Lower lobe of right lung (tissue), 2 donors: ENCODE measurements at regions not wholly inside any gene's neighbourhood (a gene's known extent, or its start where the extent isn't known, plus 50 kb on each side); places are given as distances from the start of the nearest gene placed in this dataset.

ENCODE experiments used
- ATAC-seq, 2 donors: fragments of 200-7000 bp; cut with Tn5 transposase; one replicate each; pipeline ENCODE4 v1.9.1; 2020 to 2022; ENCODE audit warnings: mild to moderate bottlenecking in 2 of 2, moderate library complexity in 2 of 2
- DNase-seq: peaks from one replicate; pipeline ENCODE4 v3.0.0-alpha.2; 2020
- H3K27ac ChIP-seq: fragments of 200-600 bp; one replicate; pipeline ENCODE4 v1.8.0; 2022
- H3K27me3 ChIP-seq: fragments of 200-600 bp; one replicate; pipeline ENCODE4 v1.8.0; 2022; ENCODE audit warnings: low read depth
- H3K36me3 ChIP-seq: fragments of 200-600 bp; one replicate; pipeline ENCODE4 v1.8.0; 2022; ENCODE audit warnings: mild to moderate bottlenecking
- H3K4me1 ChIP-seq: fragments of 200-600 bp; one replicate; pipeline ENCODE4 v1.8.0; 2022
- H3K4me3 ChIP-seq: fragments of 200-600 bp; one replicate; pipeline ENCODE4 v1.8.0; 2022; ENCODE audit warnings: mild to moderate bottlenecking
- H3K9me3 ChIP-seq: fragments of 200-600 bp; one replicate; pipeline ENCODE4 v1.8.0; 2022
- intact Hi-C: fragments of 100-400 bp; cut with DNase I; formaldehyde crosslinking; loops from one replicate; pipeline ENCODE4 v1.11.0; 2022
- TF ChIP-seq, protein P1 (sequence below): fragments of 200-600 bp; IDR thresholded peaks from one replicate; pipeline ENCODE4 v1.8.0; 2022; ENCODE audit warnings: antibody characterized with exemption, mild to moderate bottlenecking
- donor health status: DM: no; HTN: yes; CAD: no; lungs with severe emphysema.

DNA sequence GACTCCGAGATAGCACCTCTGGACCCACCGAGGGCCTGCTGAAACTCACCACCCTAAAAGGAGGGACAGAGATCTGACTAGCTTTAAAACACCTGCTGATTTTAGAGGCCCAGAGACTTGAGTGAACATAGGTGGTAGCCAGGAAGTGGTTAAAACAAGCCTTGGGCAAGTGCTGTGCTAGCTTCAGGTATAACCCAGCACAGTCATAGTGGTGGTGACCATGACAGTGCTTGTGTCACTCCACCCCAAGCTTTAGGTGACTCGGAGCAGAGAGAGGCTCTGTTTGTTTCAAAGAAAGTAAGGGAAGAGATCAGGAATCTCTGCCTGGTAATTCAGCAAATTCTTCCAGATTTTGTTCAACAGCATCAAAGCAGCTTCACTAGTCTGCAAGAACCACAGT lies 641.1 kb upstream of the BCHE start:
- ATAC-seq (peak in 1 of 2 donors; percentile 29), DNase-seq (no peak)
- Histone ChIP-seq H3K27ac (no peak overlapping the region), H3K9me3 (no peaks in the 10 kb centered on the region), H3K27me3 (no peaks in the 10 kb centered on the region), H3K36me3 (no peaks in the 10 kb centered on the region), H3K4me3 (no peak overlapping the region), H3K4me1 (no peaks in the 10 kb centered on the region)
- TF ChIP-seq, protein P1, sequence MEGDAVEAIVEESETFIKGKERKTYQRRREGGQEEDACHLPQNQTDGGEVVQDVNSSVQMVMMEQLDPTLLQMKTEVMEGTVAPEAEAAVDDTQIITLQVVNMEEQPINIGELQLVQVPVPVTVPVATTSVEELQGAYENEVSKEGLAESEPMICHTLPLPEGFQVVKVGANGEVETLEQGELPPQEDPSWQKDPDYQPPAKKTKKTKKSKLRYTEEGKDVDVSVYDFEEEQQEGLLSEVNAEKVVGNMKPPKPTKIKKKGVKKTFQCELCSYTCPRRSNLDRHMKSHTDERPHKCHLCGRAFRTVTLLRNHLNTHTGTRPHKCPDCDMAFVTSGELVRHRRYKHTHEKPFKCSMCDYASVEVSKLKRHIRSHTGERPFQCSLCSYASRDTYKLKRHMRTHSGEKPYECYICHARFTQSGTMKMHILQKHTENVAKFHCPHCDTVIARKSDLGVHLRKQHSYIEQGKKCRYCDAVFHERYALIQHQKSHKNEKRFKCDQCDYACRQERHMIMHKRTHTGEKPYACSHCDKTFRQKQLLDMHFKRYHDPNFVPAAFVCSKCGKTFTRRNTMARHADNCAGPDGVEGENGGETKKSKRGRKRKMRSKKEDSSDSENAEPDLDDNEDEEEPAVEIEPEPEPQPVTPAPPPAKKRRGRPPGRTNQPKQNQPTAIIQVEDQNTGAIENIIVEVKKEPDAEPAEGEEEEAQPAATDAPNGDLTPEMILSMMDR = no peak
- intact Hi-C loops = no loop called here

- Histone ChIP-seq H3K9me3 (no peaks in the 10 kb centered on the region), H3K27ac (no peak overlapping the region), H3K27me3 (no peaks in the 10 kb centered on the region), H3K4me1 (no peaks in the 10 kb centered on the region), H3K4me3 (no peak overlapping the region), H3K36me3 (no peaks in the 10 kb centered on the region)
- intact Hi-C loops = no loop called here
- DNase-seq = no peak
- no peak for ATAC-seq
- TF ChIP-seq, protein P1 = no peak
Observed at GRCh38 chr3:166473501-166473900, 636.3 kb upstream of the BCHE start.

- ATAC-seq = no peak
- H3K4me1 ChIP-seq = no peaks in the 10 kb centered on the region
- H3K27me3 ChIP-seq = no peaks in the 10 kb centered on the region
- no peak overlapping the region for H3K4me3 ChIP-seq
- no peaks in the 10 kb centered on the region for H3K9me3 ChIP-seq
- intact Hi-C loops = no loop called here
- H3K36me3 ChIP-seq = no peaks in the 10 kb centered on the region
- TF ChIP-seq, protein P1 = no peak
- no peak overlapping the region for H3K27ac ChIP-seq
- DNase-seq = no peak
Observed at GRCh38 chr3:166472015-166472414, 634.8 kb upstream of the BCHE start.

DNA sequence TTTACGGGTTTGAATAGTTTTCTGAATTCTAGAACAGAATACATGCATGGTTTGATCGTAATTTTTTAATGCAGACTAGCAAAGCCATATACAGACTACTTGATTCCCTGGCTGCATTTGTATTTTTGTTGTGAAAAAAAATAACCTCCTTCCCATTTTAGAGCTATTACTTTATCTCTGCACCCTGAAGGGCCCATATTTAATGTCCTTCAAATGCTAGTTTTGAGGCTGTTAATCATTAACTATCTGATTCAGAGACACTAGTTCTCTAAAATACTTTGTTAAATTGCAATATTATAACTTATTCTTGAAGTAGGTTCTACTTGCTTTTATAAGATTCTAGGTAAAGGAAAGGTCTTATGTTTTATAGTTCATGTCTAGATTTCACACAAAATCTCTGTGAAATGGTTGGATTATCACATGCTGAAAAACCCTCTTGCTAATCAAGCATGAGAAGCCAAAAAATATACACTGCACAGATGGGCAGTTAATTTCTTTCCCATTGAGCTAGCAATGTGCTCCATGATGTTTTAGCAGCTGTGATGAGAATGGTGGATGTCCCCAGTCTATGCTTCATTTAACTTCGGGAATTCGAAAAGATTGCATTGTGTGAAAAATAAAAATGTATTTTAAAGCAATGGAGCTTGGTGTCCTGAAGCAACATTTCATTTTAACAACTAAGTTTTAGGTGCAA lies 634.0 kb upstream of the BCHE start:
- Histone ChIP-seq H3K4me3 (no peak overlapping the region), H3K27ac (no peak overlapping the region), H3K27me3 (no peaks in the 10 kb centered on the region), H3K4me1 (no peaks in the 10 kb centered on the region), H3K9me3 (no peaks in the 10 kb centered on the region), H3K36me3 (no peaks in the 10 kb centered on the region)
- ATAC-seq = no peak
- DNase-seq = no peak
- intact Hi-C loops = no loop called here
- TF ChIP-seq, protein P1 = no peak

DNA sequence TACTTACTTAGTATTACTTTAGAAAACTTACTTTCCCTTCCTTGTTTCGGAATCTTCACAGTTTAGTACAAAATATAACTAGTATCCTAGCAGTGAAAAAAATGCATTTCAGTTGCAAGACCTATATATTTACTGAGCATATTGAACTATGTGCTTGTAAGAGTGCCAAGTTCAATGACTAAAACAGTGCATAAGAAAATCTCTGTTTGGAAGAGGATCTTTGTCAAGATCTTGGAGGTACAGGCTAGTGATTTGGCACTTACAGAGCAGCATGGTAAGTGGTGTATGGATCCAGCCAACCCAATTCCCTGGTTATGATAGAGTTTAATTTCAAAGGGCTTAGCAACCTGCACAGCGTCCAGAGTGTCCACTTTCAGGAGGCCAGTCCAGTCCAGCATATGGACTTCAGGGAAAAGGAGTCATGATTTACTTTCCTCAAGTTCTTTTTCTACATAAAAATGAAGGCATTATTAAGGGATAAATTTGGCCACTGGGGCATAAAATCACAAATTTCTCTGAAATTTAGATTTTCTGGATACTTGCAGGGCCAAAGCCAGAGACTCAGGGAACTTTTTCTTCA lies 625.8 kb upstream of the BCHE start:
- H3K4me1 ChIP-seq = no peaks in the 10 kb centered on the region
- no peaks in the 10 kb centered on the region for H3K9me3 ChIP-seq
- ATAC-seq (no peak), DNase-seq (no peak)
- no peak overlapping the region for H3K27ac ChIP-seq
- no peak overlapping the region for H3K4me3 ChIP-seq
- no peaks in the 10 kb centered on the region for H3K27me3 ChIP-seq
- intact Hi-C loops = no loop called here
- TF ChIP-seq, protein P1 = no peak
- no peaks in the 10 kb centered on the region for H3K36me3 ChIP-seq
